MCF 10A (cell line): ENCODE measurements at regions not wholly inside any gene's neighbourhood (a gene's known extent, or its start where the extent isn't known, plus 50 kb on each side); places are given as distances from the start of the nearest gene placed in this dataset.

ENCODE experiments used
- BruUV-seq: library from RNA; stranded (reverse); fragments of 400-500 nt; replicated peaks from 2 replicates; lab custom pipeline; 2021; lab: Mats Ljungman, UMichigan
- CTCF ChIA-PET: fragments of 300-600 bp; sonication (Branson Sonifier 250); formaldehyde crosslinking; extraction: SDS; loops from one replicate; lab custom pipeline; 2021; ENCODE audit warnings: antibody characterized with exemption, inconsistent platforms; lab: Yijun Ruan, JAX
- POLR2A ChIA-PET: fragments of 300-600, 350-650 bp; sonication (Branson Sonifier 250); formaldehyde crosslinking; extraction: SDS; loops from one replicate; lab custom pipeline; 2020; ENCODE audit warnings: antibody characterized with exemption, inconsistent platforms; lab: Yijun Ruan, JAX
- DNase-seq: peaks from one replicate; pipeline ENCODE4 v3.0.0-alpha.2; 2018; ENCODE audit not compliant: unreplicated experiment
- H3K27ac Mint-ChIP-seq: one replicate; pipeline ENCODE4 v1.8.0; 2022; ENCODE audit warnings: mild to moderate bottlenecking, low read depth, mixed read lengths; ENCODE audit not compliant: unreplicated experiment
- H3K27me3 Mint-ChIP-seq: one replicate; pipeline ENCODE4 v1.8.0; 2022; ENCODE audit warnings: mixed read lengths; ENCODE audit not compliant: insufficient read depth, unreplicated experiment
- H3K36me3 Mint-ChIP-seq: one replicate; pipeline ENCODE4 v1.8.0; 2022; ENCODE audit warnings: mild to moderate bottlenecking, moderate library complexity, mixed read lengths; ENCODE audit not compliant: insufficient read depth, unreplicated experiment
- H3K4me1 Mint-ChIP-seq: one replicate; pipeline ENCODE4 v1.8.0; 2022; ENCODE audit warnings: mixed read lengths; ENCODE audit not compliant: insufficient read depth, unreplicated experiment
- H3K4me3 Mint-ChIP-seq: one replicate; pipeline ENCODE4 v1.8.0; 2022; ENCODE audit warnings: mild to moderate bottlenecking, moderate library complexity, mixed read lengths; ENCODE audit not compliant: unreplicated experiment
- H3K9me3 Mint-ChIP-seq: one replicate; pipeline ENCODE4 v1.8.0; 2022; ENCODE audit warnings: mixed read lengths; ENCODE audit not compliant: unreplicated experiment
- intact Hi-C: fragments of 100-400 bp; cut with micrococcal nuclease; formaldehyde crosslinking; loops from 2 replicates; pipeline ENCODE4 v1.14.1; 2022
- TF ChIP-seq, protein P1 (sequence below): fragments of 200-600 bp; IDR thresholded peaks from one replicate; pipeline ENCODE4 v1.8.0; 2022; ENCODE audit warnings: antibody characterized with exemption, mild to moderate bottlenecking; ENCODE audit not compliant: unreplicated experiment

DNA sequence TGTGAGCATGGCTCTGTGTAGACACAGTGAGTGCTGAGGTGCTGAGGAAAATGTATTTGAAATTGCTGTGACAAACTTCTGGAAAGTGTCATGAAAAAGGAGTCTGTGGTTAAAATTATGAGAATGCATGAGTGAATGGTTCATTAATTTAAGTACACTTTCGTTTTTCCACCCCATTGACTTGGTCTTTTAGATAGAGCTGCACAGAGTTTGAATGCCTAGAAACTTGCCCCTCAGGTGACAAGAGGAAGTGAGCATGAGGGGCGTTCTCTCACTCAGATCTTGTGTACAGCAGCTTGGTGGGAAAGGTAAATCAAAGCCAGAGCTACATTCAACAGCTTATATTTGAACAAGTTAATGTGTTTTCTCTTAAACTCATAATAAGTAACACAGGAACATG, 296.8 kb downstream of the WDR72 start:
- no peaks in the 10 kb centered on the region for H3K4me1 Mint-ChIP-seq
- ChIA-PET POLR2A (no interaction called here), CTCF (no interaction called here)
- H3K27me3 Mint-ChIP-seq, result no peaks in the 10 kb centered on the region
- H3K4me3 Mint-ChIP-seq, result no peak overlapping the region
- no peaks in the 10 kb centered on the region for H3K36me3 Mint-ChIP-seq
- DNase-seq, result no peak
- no TSS peak for BruUV-seq
- TF ChIP-seq, protein P1, sequence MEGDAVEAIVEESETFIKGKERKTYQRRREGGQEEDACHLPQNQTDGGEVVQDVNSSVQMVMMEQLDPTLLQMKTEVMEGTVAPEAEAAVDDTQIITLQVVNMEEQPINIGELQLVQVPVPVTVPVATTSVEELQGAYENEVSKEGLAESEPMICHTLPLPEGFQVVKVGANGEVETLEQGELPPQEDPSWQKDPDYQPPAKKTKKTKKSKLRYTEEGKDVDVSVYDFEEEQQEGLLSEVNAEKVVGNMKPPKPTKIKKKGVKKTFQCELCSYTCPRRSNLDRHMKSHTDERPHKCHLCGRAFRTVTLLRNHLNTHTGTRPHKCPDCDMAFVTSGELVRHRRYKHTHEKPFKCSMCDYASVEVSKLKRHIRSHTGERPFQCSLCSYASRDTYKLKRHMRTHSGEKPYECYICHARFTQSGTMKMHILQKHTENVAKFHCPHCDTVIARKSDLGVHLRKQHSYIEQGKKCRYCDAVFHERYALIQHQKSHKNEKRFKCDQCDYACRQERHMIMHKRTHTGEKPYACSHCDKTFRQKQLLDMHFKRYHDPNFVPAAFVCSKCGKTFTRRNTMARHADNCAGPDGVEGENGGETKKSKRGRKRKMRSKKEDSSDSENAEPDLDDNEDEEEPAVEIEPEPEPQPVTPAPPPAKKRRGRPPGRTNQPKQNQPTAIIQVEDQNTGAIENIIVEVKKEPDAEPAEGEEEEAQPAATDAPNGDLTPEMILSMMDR, result no peak
- no peak overlapping the region for H3K27ac Mint-ChIP-seq
- intact Hi-C loops, result no loop called here
- H3K9me3 Mint-ChIP-seq, result peaks cover 29% of the 10 kb centered on the region

DNA sequence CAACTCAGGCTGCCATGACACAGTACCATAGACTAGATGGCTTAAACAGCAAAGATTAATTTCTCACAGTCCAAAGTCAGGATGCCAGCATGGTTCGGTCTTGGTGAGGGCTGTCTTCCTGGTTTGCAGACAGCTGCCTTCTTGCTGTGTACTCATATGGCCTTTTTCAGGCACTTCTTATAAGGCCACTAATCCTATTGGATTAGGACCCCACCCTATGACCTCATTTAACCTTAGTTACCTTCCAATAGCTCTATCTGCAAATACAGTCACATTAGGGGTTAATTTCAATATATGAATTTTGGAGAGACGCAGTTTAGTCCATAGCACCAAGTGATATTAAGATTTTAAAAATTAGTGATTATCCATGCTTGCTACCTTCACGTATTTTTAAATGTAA, 297.8 kb downstream of the WDR72 start:
- no peak overlapping the region for H3K27ac Mint-ChIP-seq
- CTCF ChIA-PET, result no interaction called here

DNA sequence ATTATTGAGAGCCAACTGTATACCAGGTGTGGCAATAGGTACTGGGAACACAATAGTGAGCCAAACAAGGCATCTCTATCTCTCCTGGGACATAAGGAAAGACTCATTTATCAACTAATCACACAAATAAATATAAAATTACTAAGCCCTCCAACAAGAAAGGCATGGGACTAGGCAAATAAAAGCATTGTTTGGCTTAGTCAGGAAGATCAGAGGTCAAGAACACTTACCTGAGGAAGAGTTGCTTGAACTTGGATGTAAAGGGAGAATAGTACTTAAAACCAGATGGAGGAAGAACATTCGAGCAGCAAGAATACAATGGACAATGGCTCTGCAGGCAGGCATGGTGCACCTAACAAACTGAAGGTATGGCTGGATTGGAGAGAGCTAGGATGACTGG, 300.7 kb downstream of the WDR72 start:
- BruUV-seq, result no TSS peak

More for the DNA sequence above, 297.8 kb downstream of the WDR72 start:
- Mint-ChIP-seq H3K36me3 (no peaks in the 10 kb centered on the region), H3K27me3 (no peaks in the 10 kb centered on the region), H3K9me3 (peaks cover 29% of the 10 kb centered on the region), H3K4me1 (no peaks in the 10 kb centered on the region), H3K4me3 (no peak overlapping the region)
- BruUV-seq, result no TSS peak
- POLR2A ChIA-PET, result no interaction called here
- no peak for DNase-seq
- intact Hi-C loops, result no loop called here
- TF ChIP-seq, protein P1, result no peak

DNA sequence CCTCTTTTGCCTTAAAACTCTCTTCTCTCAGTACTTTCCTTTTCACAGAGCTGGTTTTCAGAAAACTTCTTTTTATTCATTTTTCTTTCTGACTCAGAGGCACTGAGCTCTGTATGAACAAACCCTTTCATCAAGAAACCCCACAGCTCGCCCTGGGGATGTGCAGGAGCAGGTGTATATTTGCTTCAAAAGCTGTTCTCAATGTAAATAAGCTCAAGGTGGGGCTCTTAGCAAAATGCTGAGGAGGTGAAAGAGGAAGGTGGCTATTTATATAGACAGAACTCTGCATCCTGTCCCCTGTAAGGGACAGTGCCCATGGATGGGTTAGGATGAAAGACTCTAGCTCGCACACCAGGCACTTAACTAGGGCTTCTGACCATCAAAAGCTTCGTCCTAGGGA, 302.0 kb downstream of the WDR72 start:
- Mint-ChIP-seq H3K9me3 (peaks cover 29% of the 10 kb centered on the region), H3K4me3 (no peak overlapping the region), H3K27me3 (no peaks in the 10 kb centered on the region), H3K4me1 (no peaks in the 10 kb centered on the region), H3K36me3 (no peaks in the 10 kb centered on the region), H3K27ac (no peak overlapping the region)
- DNase-seq, result no peak
- TF ChIP-seq, protein P1, result no peak
- ChIA-PET POLR2A (no interaction called here), CTCF (interaction anchor here (0.6 kb wide), 1 partner anchor 21 kb away, joined by 4 read pairs; no protein-coding TSS in a partner anchor)
- intact Hi-C loops, result no loop called here
- BruUV-seq, result no TSS peak

More for the DNA sequence above, 300.7 kb downstream of the WDR72 start:
- Mint-ChIP-seq H3K27ac (no peak overlapping the region), H3K27me3 (no peaks in the 10 kb centered on the region), H3K36me3 (no peaks in the 10 kb centered on the region), H3K4me1 (no peaks in the 10 kb centered on the region), H3K9me3 (peaks cover 29% of the 10 kb centered on the region), H3K4me3 (no peak overlapping the region)
- intact Hi-C loops, result no loop called here
- POLR2A ChIA-PET, result no interaction called here
- DNase-seq, result no peak
- TF ChIP-seq, protein P1, result no peak
- CTCF ChIA-PET, result no interaction called here
